Activated T-helper 1 cell treated with anti-CD3 and anti-CD28 coated beads, Interleukin-2, amount 50 U/mL, for 16 hours (primary cell): ENCODE measurements at regions not wholly inside any gene's neighbourhood (a gene's known extent, or its start where the extent isn't known, plus 50 kb on each side); places are given as distances from the start of the nearest gene placed in this dataset.
"Not testable (repeated sequence)": the region's sequence is repeated elsewhere in the genome, so short reads cannot be mapped to it uniquely, and the experiment has no call there.

Source experiments
- DNase-seq, 2 donors: peaks; one replicate each; pipeline ENCODE4 v3.0.0-alpha.2; 2020; ENCODE audit warnings: low read depth in 1 of 2, low spot score in 1 of 2

DNA sequence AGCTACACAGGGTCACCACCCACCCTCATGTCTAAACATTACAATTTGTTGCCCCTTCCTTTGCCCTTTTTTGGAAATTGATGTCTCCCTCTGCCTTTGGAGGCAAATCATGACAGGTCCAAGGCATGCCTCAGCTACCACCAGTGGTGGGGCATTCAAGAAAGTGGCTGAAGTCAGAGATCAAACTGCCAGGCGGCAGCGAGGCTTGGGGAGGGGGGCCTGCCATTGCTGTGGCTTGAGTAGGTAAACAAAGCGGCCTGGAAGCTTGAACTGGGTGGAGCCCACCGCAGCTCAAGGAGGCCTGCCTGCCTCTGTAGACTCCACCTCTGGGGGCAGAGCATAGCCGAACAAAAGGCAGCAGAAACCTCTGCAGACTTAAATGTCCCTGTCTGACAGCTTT lies 152.0 kb upstream of the ATP2B2 start:
- not testable (repeated sequence) for DNase-seq

DNA sequence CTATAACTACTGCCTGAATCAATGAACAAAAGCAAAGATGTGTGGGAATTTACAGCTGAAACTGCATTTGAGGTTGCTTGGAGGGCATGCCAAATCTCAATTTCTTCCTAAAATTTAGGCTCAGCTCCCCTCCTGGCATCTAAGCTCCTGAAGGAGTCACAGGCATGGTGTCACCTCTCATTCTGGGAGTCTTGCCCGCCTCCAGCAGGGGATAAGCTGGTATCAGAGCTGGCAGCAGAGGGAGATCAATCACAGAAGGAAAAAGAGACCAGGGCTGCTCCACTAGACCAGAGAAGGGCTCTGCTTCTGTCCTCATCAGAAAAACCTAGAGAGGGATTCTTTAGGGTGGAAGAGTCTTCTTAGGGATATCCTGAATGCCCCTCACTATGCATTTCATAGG lies 150.4 kb upstream of the SLC6A11 start:
- DNase-seq = no peak

DNA sequence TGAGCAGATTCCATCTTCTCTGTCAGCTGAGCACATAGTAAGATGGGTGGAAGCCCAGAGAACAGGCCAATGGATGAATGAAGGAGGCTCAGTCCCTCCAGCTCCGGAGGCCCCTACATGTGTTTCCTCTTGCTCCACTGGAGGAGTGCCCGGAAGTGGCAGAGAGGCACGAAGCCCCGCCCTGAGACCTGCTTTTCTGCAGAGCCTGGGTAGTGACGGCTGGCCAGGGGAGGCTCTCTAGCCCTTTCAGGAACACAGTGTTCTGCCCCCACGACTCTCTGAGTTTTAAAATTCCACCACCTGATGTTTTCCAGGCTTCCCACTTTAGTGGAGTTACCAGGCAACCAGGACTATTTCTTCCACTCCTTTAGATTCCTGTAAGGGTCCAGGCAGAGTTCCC lies 149.4 kb upstream of the SLC6A11 start:
- DNase-seq = no peak

DNA sequence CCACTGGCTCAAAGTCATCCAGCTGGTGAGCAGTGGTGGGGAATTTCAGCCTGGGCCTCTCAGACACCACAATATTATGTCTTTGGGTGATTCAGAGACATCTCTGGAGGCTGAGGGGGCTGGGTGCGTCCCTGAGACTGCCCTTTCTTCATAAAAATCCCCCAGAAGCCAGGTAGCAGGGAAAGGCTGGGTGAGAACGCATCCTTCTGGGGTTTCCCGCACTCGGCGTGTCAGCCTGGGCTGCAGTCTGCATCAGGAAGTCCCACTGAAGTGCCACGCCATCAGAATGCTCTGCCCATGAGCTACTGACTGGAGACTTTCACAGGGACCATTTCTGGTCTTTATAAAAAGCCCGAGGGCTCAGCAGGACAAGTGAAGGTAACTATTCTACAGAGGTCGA lies 148.8 kb upstream of the SLC6A11 start:
- DNase-seq = no peak

DNA sequence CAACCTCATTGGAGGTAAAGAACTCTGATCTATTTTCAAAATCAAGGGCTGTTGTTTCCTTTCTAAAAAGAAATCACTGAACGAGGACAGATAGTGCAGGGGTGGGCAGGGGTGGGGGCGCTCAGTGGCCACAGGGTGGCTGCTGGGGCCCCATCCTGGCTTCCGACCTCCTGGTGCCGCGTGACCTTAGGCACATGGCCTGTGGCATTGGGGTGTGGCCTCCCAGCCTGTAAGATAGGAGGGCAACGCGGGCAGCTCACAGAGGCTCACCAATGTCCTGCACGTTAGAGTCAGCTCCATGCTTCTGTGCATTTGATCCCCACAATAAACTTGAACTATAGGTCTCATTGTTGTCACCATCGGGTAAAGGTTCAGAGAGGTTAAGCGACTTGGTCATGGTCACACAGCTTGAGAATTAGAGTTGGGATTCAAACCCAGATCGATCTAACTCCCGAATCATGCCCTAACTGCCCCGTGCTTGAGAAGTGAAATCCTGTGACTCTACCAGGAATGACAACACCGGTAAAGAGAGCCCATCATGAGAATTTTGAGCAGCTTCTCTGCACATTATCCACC lies 148.0 kb upstream of the SLC6A11 start:
- no peak for DNase-seq

DNA sequence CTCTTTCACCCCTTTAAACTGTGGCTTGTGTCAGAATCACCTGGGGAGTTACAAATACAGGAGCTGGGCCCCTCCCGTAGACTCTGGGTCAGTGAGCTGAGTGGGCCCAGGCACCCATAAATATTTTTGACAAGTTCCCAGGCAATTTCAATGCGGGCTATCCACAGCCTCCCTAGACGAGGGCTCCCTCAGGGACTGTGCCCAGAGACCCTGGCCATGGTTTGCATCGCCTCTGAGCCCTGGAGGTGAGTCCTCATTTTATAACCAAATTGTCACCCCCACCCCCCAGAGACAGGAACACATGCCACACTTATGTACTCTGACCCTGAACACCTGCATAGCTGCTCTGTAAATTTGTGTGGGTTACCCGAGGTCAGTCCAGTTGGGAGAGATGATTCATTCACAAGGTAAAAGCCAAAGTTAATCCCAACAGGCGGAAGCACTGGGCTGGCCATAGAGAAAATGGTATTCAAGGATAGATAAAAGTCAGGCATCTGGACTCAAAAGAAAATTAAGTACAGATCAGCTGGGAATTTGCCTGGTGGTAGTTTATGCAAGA lies 146.5 kb upstream of the SLC6A11 start:
- no peak for DNase-seq

DNA sequence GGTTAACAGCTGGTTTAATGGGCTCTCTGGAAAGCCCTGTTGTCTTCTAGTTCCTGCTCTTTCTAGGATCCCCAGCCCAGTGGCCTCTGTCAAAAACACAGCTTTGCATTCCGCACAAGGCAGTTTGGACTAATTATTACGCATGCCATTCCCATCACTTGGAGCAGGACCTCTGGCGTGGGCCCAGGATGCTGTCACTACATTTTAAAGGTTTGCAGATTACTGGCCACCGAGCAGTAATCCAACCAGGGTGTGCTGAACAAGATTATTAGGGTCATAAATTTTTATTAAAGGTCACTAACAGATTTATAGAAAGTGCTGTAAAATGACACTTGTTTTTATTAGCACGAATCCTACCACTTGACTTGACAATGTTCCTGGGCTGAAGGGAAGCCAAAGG lies 143.6 kb upstream of the SLC6A11 start:
- no peak for DNase-seq

DNA sequence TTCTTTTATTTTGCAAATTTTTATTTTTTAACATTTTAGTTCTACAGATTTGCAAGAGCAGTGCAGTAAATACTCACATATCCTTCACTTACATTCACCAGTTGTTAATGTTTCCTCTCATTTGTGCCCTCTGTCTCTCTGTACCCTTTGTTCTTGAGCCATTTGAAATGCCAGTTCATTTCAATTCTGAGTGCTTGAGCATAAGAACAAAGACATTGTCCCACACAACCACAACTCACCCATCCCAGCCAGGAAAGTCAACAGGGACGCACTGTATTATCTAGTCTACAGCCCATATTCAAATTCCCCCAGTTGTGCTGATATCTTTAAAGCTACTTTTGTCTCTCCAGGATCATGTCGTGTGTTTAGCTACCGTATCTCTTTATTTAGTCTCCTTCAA lies 141.4 kb upstream of the SLC6A11 start:
- DNase-seq = no peak

DNA sequence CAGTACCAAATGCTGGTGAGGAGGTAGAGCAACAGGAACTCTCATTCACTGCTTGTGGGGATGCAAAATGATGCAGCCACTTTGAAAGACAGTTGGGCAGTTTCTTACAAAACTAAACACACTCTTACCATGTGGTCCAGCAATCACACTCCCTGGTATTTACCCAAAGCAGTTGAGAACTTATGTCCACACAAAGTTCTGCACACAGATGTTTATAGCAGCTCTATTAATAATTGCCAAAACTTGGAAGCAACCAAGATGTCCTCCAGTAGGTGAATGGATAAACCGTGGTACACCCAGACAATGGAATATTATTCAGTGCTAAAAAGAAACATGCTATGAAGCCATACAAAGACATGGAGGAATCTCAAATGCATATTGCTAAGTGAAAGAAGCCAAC lies 139.1 kb upstream of the SLC6A11 start:
- DNase-seq = no peak

DNA sequence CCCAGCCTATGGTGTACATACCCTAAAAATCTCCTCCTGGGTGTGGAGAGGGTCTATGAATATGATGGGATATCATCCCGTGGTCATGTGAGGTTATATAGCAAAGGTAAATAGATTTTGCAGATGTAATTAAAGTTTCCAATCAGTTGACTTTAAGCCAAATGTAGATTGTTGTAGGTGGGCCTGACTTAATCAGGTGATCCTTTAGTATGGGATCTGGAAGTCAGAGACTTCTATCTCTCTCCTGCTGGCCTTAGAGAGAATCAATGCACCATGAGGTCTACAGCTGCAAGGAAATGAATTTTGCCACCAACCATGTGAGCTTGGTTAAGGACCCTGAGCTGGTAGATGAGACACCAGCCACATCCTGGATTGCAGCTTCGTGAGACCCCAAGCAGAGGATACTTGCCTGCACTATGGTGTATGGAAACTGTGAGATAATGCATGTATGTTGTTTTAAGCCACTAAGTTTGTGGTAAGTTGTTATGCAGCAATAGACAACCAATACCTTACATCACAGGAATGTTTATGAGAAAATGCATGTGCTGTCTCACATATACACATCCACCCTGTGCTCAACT lies 137.1 kb upstream of the SLC6A11 start:
- no peak for DNase-seq

DNA sequence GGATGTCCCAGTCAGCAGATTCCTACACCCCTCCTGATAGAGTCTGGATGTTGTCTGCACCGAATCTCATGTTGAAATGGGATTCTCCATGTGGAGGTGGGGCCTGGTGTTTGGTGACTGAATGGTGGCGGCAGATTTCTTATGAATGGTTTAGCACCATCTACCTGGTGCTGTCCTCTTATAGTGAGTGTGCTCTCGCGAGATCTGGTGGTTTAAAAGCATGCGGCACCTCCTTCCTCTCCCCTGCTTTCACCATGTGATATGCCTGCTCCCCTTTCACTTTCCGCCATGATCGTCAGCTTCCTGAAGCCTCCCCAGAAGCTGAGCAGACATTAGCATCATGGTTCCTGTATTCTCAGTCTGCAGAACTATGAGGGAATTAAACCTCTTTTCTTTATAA lies 135.2 kb upstream of the SLC6A11 start:
- DNase-seq = no peak

DNA sequence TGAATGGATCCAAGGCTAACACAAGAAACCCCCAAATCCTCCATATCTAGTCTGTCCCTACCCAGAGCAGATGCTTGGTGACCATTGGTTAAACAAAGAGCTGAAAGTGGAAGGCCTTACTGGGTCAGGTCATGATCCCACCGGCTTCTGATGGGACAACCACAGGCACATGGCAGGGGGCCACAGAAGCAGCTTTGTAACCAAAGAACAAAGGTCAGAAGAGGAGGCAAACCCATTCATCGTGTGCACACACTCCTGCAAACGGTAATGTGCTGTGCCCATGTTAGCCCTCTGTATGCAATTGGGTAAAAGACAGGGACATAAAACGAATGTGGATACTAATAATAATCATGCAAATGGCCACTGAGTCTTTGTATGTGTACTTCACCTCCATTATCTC lies 133.3 kb upstream of the SLC6A11 start:
- no peak for DNase-seq

DNA sequence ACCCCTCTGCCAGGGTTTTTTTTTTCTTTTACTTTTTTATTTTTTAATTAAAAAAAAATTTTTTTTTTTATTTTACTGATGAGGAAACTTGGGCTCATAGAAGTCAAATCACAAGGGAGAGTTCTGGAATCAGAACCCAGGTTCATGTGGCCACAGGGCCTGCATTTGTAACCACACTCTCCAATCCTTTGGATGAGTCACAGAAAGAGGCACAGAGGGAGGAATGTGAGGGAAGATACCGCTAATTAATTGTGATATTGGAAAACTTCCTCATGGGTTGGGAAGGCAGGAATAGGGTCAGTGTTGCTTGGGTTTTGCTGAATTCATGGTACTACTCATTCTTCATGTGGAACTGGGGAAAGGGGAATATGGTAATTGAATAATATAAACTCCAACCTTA lies 132.9 kb upstream of the SLC6A11 start:
- no peak for DNase-seq

DNA sequence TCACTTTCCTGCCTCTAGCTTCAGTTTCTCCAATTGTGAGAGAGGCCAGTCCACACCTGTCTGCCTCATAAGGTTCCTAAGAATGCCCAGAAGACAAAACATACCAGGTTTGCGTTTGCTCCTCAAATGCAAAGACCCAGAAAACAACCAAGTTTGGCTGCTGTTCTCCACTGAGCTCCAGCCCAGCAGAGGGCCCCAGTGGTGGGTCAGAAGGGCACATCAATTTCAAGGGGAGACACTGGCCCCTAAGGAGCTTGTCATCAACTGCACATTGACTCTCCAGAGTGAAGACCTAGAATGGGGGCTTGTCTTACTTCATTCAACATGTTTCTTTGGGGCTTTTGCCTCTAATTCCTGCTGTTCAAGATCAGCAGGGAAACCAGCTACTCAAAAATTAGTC lies 127.9 kb upstream of the SLC6A11 start:
- DNase-seq = no peak

DNA sequence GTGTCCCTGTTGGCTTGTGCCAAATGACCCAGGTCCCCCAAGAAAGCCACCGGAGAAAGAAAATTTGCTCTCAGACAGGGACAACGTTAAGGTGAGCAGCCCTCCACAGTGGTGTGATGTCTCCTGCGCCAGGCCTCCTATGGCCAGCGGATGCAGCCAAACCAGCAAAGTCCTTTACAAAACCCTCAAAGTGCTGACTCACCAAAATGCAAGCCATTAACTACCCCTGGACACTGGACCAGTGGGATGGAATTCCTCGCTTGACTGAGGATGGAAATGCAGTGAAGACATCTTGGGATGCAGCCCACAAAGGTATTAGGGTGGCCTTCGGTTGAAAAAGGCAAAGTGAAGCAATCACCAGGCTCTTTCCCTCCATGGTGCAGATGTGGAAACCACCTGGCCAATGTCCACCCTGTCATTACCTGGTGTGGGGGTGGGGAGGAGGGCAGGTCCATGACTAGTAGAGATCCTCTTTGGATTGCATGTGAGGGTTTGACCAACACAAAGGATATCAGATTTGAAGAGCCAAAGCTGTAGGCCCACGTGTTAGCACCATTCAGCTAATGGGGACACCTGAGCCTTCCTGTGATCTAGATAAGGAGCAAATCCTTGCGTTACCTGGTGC lies 127.4 kb upstream of the SLC6A11 start:
- DNase-seq = no peak

DNA sequence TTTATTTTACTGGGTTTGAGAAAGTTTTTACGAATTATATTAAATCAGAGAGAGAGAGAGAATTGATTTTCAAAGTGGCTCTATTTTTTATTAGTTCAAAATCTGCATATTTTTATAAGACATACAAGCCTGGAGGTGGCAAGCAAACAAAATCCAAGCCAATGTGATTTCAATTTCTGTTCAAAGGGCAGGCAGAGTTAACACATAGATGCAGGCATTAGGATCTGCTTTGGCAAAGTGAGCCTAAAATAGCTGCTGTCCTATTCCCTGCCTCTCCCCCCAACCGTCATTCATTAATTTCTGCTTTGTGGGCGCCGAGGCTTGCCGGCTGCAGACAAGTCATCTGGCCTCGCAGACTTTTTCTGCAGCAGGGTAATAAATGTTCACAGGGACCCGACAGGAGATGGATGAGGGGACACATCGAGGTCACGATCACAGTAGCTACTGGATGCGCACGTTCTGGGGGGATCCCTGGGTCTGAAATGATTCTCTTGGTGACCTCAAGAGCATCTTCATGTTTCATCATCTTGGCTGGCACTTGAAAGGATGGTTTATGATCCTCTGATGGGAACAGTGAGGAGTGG lies 123.9 kb upstream of the SLC6A11 start:
- no peak for DNase-seq

DNA sequence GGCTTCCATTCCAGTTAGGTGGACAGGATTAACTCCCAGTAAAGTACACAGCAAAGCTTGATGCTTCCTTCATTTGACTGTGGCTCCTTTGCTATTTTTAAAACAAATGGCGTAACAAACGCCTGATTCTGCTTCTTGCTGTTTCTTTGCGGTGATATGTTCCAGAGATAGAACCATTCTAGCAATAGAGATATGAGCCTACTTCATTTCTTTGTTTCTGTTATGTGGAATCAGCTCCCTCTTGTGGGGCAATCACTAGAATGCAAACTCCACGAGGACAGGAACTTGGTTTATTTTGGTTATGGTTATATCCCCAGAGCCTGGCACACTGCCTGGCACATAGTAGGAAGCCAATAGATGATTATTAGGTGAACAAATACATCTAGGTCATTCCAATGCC lies 122.6 kb upstream of the SLC6A11 start:
- DNase-seq = no peak

DNA sequence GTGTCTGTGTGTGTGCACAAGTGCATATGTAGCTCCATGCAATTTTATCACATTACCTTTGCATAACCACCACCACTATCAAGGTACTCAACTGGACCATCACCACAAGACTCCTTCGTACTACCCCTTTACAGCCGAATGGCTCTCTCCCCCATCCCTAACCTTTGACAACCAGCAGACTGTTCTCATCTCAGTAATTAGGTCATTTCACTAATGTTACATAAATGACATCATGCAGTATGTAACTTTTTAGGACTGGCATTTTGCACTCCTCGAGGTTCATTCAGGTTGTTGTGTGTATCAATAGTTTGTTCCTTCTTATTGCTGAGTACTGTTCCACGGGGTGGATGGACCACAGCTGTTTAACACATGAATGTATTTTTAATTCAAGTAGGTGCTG lies 121.8 kb upstream of the SLC6A11 start:
- no peak for DNase-seq

DNA sequence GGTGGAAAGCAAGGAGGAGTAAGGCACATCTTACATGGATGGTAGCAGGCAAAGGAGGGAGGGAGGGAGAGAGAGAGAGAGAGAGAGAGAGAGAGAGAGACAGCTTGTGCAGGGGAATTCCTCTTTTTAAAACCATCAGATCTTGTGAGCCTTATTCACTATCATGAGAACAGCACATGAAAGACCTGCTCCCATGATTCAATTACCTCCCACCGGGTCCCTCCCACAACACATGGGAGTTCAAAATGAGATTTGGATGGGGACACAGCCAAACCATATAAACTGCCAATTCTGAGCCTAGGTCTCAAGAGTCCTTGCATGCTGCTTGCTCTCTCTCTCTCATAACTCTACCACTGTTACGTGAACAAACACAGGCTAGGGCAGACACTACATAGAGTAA lies 120.8 kb upstream of the SLC6A11 start:
- DNase-seq = not testable (repeated sequence)

DNA sequence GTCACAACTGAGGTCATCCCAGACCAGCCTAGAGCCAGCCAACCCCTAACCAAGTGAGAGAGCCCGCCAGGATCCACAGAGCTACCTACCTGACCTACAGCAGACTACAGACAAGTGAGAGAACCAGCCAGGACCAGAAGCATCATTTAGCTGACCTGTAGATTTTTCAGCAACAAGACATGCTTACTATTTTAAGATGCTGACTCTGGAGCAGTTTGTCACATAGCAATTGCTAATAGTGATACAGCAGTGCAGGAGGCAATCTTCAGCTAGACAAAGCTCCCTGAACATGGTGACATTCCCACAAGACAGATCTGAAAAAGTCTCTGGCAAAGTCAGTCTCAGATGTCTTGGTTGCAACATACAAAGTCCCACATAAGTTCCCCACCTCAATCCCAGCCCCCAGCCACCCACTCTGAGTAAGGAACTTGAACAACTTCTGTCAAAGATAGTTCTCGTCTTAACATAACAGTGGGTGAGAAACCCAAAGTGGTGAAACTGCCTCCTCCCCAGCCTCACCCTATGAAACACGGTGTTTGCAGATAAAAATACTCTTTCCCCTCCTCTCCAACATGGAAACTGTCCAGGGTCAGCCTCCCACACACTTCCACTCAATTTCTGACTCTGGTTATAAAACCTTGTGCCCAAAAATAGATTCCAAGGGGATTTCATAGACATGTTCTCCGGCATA lies 120.3 kb upstream of the SLC6A11 start:
- no peak for DNase-seq

DNA sequence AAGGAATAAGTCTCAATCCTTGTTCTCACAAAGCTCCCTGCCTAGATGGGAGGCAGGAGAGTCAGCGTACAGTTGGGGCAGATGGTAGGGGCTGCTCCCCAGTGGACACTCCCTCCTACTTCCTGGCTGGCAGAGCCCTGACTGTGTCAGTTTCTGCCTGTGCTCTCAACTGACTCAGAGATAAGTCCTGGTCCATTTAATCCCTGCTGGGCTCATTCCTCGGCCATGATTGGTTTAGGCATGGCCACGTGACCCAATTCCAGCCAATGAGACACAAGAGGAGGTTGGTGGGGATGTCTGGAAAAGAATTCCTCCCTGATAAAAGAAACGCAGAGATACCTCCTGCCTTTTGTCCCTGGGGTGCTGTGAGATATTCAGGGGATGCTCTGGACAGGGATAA lies 118.1 kb upstream of the SLC6A11 start:
- no peak for DNase-seq

DNA sequence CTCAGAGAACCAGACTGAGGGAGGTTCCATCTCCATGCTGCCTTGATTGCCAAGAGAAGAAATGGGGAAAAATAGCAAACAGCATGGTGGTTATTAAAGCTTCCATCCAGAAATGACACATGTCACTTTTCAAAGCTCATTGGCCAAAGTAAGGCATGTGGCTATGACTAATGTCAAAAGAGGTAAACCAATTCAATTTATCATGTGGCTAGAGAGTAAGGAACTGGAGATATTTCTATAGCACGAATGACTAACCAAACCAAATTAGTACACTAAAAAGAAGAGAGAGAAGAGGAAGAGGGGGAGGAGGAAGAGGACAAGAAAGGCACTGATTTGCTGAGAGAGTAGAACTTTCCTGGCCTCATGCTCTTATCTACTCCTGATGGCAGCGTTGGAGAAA lies 115.2 kb upstream of the SLC6A11 start:
- no peak for DNase-seq
